H1 (cell line): ENCODE measurements at regions not wholly inside any gene's neighbourhood (a gene's known extent, or its start where the extent isn't known, plus 50 kb on each side); places are given as distances from the start of the nearest gene placed in this dataset.
A peak's percentile ranks its signal among the peaks of the same experiment; 100 is the strongest.

ENCODE experiments used
- CTCF ChIA-PET: fragments of 300-600 bp; sonication (Branson Sonifier 250); formaldehyde crosslinking; loops from one replicate; lab custom pipeline; 2021; ENCODE audit not compliant: partially characterized antibody; lab: Charles Lee
- POLR2A ChIA-PET: fragments of 300-600 bp; sonication (Branson Sonifier 250); formaldehyde crosslinking; loops from one replicate; lab custom pipeline; 2021; ENCODE audit warnings: inconsistent platforms; ENCODE audit not compliant: partially characterized antibody; lab: Charles Lee
- DNase-seq, 2 experiments: peaks; one replicate each; pipeline versions ENCODE4 v3.0.0 to v3.0.0-alpha.2; 2010 to 2022; ENCODE audit warnings: low spot score in 2 of 2, low read depth in 1 of 2, mixed read lengths in 1 of 2
- FAIRE-seq: peaks from 2 replicates; lab custom pipeline; 2011; peaks lifted over from hg19 to GRCh38; lab: Jason Lieb, UNC
- H2AFZ ChIP-seq: 2 replicates; pipeline ENCODE4 v1.8.1; 2012; ENCODE audit warnings: low read length, inconsistent platforms
- H2AK5ac ChIP-seq: 2 replicates; pipeline ENCODE4 v1.6.1; 2013; ENCODE audit warnings: low read depth, low read length
- H2BK120ac ChIP-seq: replicated peaks from 2 replicates; pipeline ENCODE3; 2013; ENCODE audit warnings: low read depth, low read length, inconsistent platforms
- H2BK12ac ChIP-seq: 2 replicates; pipeline ENCODE4 v1.6.1; 2013; ENCODE audit warnings: low read depth, low read length
- H2BK15ac ChIP-seq: 2 replicates; pipeline ENCODE4 v1.6.1; 2013; ENCODE audit warnings: low read length
- H2BK20ac ChIP-seq: 2 replicates; pipeline ENCODE4 v1.6.1; 2013; ENCODE audit warnings: low read length
- H2BK5ac ChIP-seq: 2 replicates; pipeline ENCODE4 v1.6.1; 2013; ENCODE audit warnings: low read depth, low read length
- H3K14ac ChIP-seq: 2 replicates; pipeline ENCODE4 v1.6.1; 2013; ENCODE audit warnings: inconsistent platforms; ENCODE audit not compliant: insufficient read length
- H3K18ac ChIP-seq: 2 replicates; pipeline ENCODE4 v1.6.1; 2013; ENCODE audit warnings: low read length; ENCODE audit errors: extremely low read depth
- H3K23ac ChIP-seq: 2 replicates; pipeline ENCODE4 v1.6.1; 2013; ENCODE audit warnings: inconsistent platforms; ENCODE audit not compliant: insufficient read length
- H3K23me2 ChIP-seq: 2 replicates; pipeline ENCODE4 v1.6.1; 2013; ENCODE audit warnings: low read depth, low read length
- H3K27ac ChIP-seq: 2 replicates; pipeline ENCODE4 v1.6.1; 2011; ENCODE audit warnings: low read depth, low read length, inconsistent platforms
- H3K27me3 ChIP-seq, 4 experiments: replicated peaks in 1 of 4; 1 replicate in 1 of 4; 2 replicates in 3 of 4; pipeline versions ENCODE4 v1.6.1 to v1.8.1; 2011 to 2013; ENCODE audit warnings: low read length in 3 of 4, mild to moderate bottlenecking in 3 of 4, inconsistent platforms in 2 of 4, mixed read lengths in 2 of 4, moderate library complexity in 1 of 4; ENCODE audit not compliant: control insufficient read depth in 3 of 4, insufficient read depth in 3 of 4; ENCODE audit errors: extremely low read depth in 1 of 4
- H3K36me3 ChIP-seq, 4 experiments: 2 replicates each; pipeline versions ENCODE4 v1.6.1 to v1.8.1; 2011 to 2013; ENCODE audit warnings: mild to moderate bottlenecking in 4 of 4, low read length in 3 of 4, moderate library complexity in 2 of 4, control low read depth in 1 of 4, inconsistent platforms in 1 of 4; ENCODE audit not compliant: insufficient read depth in 4 of 4, control insufficient read depth in 2 of 4
- H3K4ac ChIP-seq: replicated peaks from 2 replicates; pipeline ENCODE3; 2013; ENCODE audit warnings: low read length, low read depth, mixed read lengths, inconsistent platforms; ENCODE audit not compliant: insufficient read length
- H3K4me1 ChIP-seq, 4 experiments: replicated peaks in 1 of 4; 1 replicate in 1 of 4; 2 replicates in 3 of 4; pipeline versions ENCODE4 v1.6.1 to v1.8.1; 2011 to 2013; ENCODE audit warnings: low read length in 3 of 4, inconsistent platforms in 2 of 4, mixed read lengths in 1 of 4; ENCODE audit not compliant: insufficient read depth in 4 of 4, control insufficient read depth in 3 of 4
- H3K4me2 ChIP-seq, 2 experiments: 2 replicates each; pipeline versions ENCODE4 v1.6.1 to v1.8.1; 2011 to 2013; ENCODE audit warnings: low read depth in 2 of 2, low read length in 2 of 2, control low read depth in 1 of 2, inconsistent platforms in 1 of 2, mild to moderate bottlenecking in 1 of 2; ENCODE audit not compliant: insufficient read depth in 1 of 2
- H3K4me3 ChIP-seq, 4 experiments: fragments of 200-600, 300-600 bp in 1 of 4; sonication (generic), shearing (Covaris generic), sonication (Bioruptor Twin) in 1 of 4; 2 replicates each; pipeline versions ENCODE4 v1.5.1 to v1.8.1; 2011 to 2016; ENCODE audit warnings: low read length in 4 of 4, low read depth in 3 of 4, control low read depth in 2 of 4, inconsistent platforms in 2 of 4, mild to moderate bottlenecking in 2 of 4, mixed read lengths in 1 of 4, moderate library complexity in 1 of 4; ENCODE audit not compliant: insufficient read depth in 2 of 4; ENCODE audit errors: extremely low read depth in 1 of 4
- H3K56ac ChIP-seq: replicated peaks from 2 replicates; pipeline ENCODE3; 2013; ENCODE audit warnings: low read depth, mild to moderate bottlenecking, mixed read lengths, low read length, inconsistent platforms; ENCODE audit not compliant: insufficient read length
- H3K79me1 ChIP-seq: 2 replicates; pipeline ENCODE4 v1.6.1; 2013; ENCODE audit warnings: low read depth, low read length, control low read depth
- H3K79me2 ChIP-seq, 2 experiments: 2 replicates each; pipeline versions ENCODE4 v1.6.1 to v1.8.1; 2012 to 2013; ENCODE audit warnings: low read length in 2 of 2, mild to moderate bottlenecking in 2 of 2, inconsistent platforms in 1 of 2; ENCODE audit not compliant: insufficient read depth in 2 of 2, control insufficient read depth in 1 of 2
- H3K9ac ChIP-seq, 4 experiments: replicated peaks in 1 of 4; 1 replicate in 1 of 4; 2 replicates in 3 of 4; pipeline versions ENCODE4 v1.6.1 to v1.8.1; 2011 to 2013; ENCODE audit warnings: low read depth in 3 of 4, low read length in 3 of 4, control low read depth in 2 of 4, mild to moderate bottlenecking in 2 of 4, moderate library complexity in 2 of 4, inconsistent platforms in 1 of 4; ENCODE audit errors: extremely low read depth in 1 of 4
- H3K9me3 ChIP-seq, 2 experiments: 2 replicates each; pipeline versions ENCODE4 v1.6.1 to v1.8.1; 2012 to 2013; ENCODE audit warnings: mild to moderate bottlenecking in 2 of 2, moderate library complexity in 2 of 2, control low read depth in 1 of 2, inconsistent platforms in 1 of 2, low read depth in 1 of 2, low read length in 1 of 2, mixed read lengths in 1 of 2; ENCODE audit not compliant: insufficient read depth in 2 of 2
- H4K20me1 ChIP-seq, 2 experiments: replicated peaks in 1 of 2; 2 replicates each; pipeline versions ENCODE3 to v1.8.1; 2011 to 2013; ENCODE audit warnings: inconsistent platforms in 2 of 2, low read length in 2 of 2, mild to moderate bottlenecking in 1 of 2; ENCODE audit not compliant: insufficient read depth in 2 of 2, control insufficient read depth in 1 of 2
- H4K5ac ChIP-seq: 2 replicates; pipeline ENCODE4 v1.6.1; 2013; ENCODE audit warnings: low read length, low read depth, mixed read lengths, inconsistent platforms; ENCODE audit not compliant: insufficient read length
- H4K8ac ChIP-seq: 2 replicates; pipeline ENCODE4 v1.8.0; 2013; ENCODE audit warnings: mild to moderate bottlenecking, moderate library complexity, low read length, inconsistent platforms; ENCODE audit not compliant: insufficient read depth; ENCODE audit errors: extremely low read depth
- H4K91ac ChIP-seq: replicated peaks from 2 replicates; pipeline ENCODE3; 2013; ENCODE audit warnings: low read length, mixed read lengths, inconsistent platforms; ENCODE audit not compliant: insufficient read length
- ASH2L ChIP-seq: fragments of 200-600, 300-600 bp; sonication (generic); IDR thresholded peaks from one replicate; pipeline ENCODE4 v1.7.1; 2017; ENCODE audit warnings: low read length
- BCL11A ChIP-seq, 2 experiments: IDR thresholded peaks; one replicate each; pipeline ENCODE4 v1.6.1; 2011; ENCODE audit warnings: low read depth in 2 of 2, low read length in 2 of 2, mild to moderate bottlenecking in 2 of 2
- CBX5 ChIP-seq: fragments of 300-800, 300-1000 bp; sonication (generic); IDR thresholded peaks from 2 replicates; pipeline ENCODE4 v1.7.1; 2016; ENCODE audit warnings: antibody characterized with exemption, low read length, low read depth
- FOSL1 ChIP-seq: IDR thresholded peaks from 2 replicates; pipeline ENCODE4 v1.6.1; 2011; ENCODE audit warnings: mild to moderate bottlenecking, low read depth, low read length, moderate library complexity; ENCODE audit not compliant: insufficient read depth
- GABPA ChIP-seq: IDR thresholded peaks from 2 replicates; pipeline ENCODE4 v1.6.1; 2011; ENCODE audit warnings: mild to moderate bottlenecking, low read length, moderate library complexity, borderline replicate concordance; ENCODE audit not compliant: insufficient read depth
- HDAC2 ChIP-seq, 2 experiments: fragments of 300-600 bp in 1 of 2; sonication (generic) in 1 of 2; IDR thresholded peaks; 2 replicates each; pipeline ENCODE4 v1.6.1; 2011 to 2012; ENCODE audit warnings: low read depth in 2 of 2, low read length in 2 of 2, mild to moderate bottlenecking in 2 of 2, moderate library complexity in 2 of 2, borderline replicate concordance in 1 of 2, inconsistent platforms in 1 of 2
- JUND ChIP-seq: IDR thresholded peaks from 2 replicates; pipeline ENCODE4 v1.6.1; 2011; ENCODE audit warnings: mild to moderate bottlenecking, improper control_type of control experiment, low read length
- KDM5A ChIP-seq: fragments of 200-600 bp; IDR thresholded peaks from 2 replicates; pipeline ENCODE4 v1.7.1; 2012; ENCODE audit warnings: mild to moderate bottlenecking, low read length, inconsistent platforms, mixed read lengths
- NRF1 ChIP-seq: IDR thresholded peaks from 2 replicates; pipeline ENCODE4 v1.6.1; 2011; ENCODE audit warnings: mild to moderate bottlenecking, low read depth, low read length, improper control_type of control experiment
- POLR2AphosphoS5 ChIP-seq: IDR thresholded peaks from 2 replicates; pipeline ENCODE4 v1.6.1; 2011; ENCODE audit warnings: low read depth, low read length
- RAD21 ChIP-seq, 2 experiments: IDR thresholded peaks in 1 of 2; conservative IDR thresholded peaks in 1 of 2; 2 replicates each; pipeline ENCODE4 v1.6.1; 2011; ENCODE audit warnings: low read depth in 2 of 2, low read length in 2 of 2, improper control_type of control experiment in 1 of 2, inconsistent platforms in 1 of 2, mild to moderate bottlenecking in 1 of 2, moderate library complexity in 1 of 2
- RBBP5 ChIP-seq: IDR thresholded peaks from 2 replicates; pipeline ENCODE4 v1.7.1; 2012; ENCODE audit warnings: low read depth, mild to moderate bottlenecking, inconsistent platforms, low read length, moderate library complexity, borderline replicate concordance
- SIRT6 ChIP-seq: IDR thresholded peaks from one replicate; pipeline ENCODE4 v1.7.1; 2012; ENCODE audit warnings: low read length, inconsistent platforms
- SIX5 ChIP-seq: IDR thresholded peaks from 2 replicates; pipeline ENCODE4 v1.6.1; 2011; ENCODE audit warnings: mild to moderate bottlenecking, low read depth, low read length
- SUZ12 ChIP-seq: fragments of 200-600 bp; sonication (generic); IDR thresholded peaks from 2 replicates; pipeline ENCODE4 v1.6.1; 2012; ENCODE audit warnings: mild to moderate bottlenecking, inconsistent platforms, low read length, moderate library complexity, mixed read lengths
- TBP ChIP-seq: IDR thresholded peaks from 2 replicates; pipeline ENCODE4 v1.6.1; 2011; ENCODE audit warnings: low read depth, low read length, improper control_type of control experiment
- WGBS, 2 experiments: shearing (Covaris generic) in 1 of 2; methylation state at CpG; one replicate each; pipeline versions ENCODE4 v1.1.6 to v1.1.7; 2013 to 2015; ENCODE audit warnings: low lambda C conversion rate in 2 of 2, mixed read lengths in 2 of 2, inconsistent platforms in 1 of 2, low coverage in 1 of 2, missing lambda C conversion rate in 1 of 2; ENCODE audit not compliant: insufficient replicate concordance in 2 of 2, insufficient coverage in 1 of 2, insufficient read length in 1 of 2; ENCODE audit errors: extremely low coverage in 1 of 2, missing lambda C conversion rate in 1 of 2; 5-methylcytosine and 5-hydroxymethylcytosine counted together

GRCh38 chr2:109721626-109722025, 72.5 kb upstream of the RGPD5 start:
- Histone ChIP-seq H4K20me1 (no peaks in the 10 kb centered on the region), H3K27me3 (no peaks in the 10 kb centered on the region), H3K14ac (no peak overlapping the region), H2BK15ac (no peak overlapping the region), H3K18ac (no peak overlapping the region), H4K8ac (no peak overlapping the region), H2AFZ (no peak overlapping the region), H2BK5ac (no peak overlapping the region), H2BK120ac (no peak overlapping the region), H3K23ac (no peak overlapping the region), H2AK5ac (no peak overlapping the region), H3K9ac (no peak overlapping the region), H3K23me2 (no peaks in the 10 kb centered on the region), H3K79me1 (no peaks in the 10 kb centered on the region), H2BK12ac (no peak overlapping the region), H3K36me3 (no peaks in the 10 kb centered on the region), H3K27ac (no peak overlapping the region), H3K9me3 (no peaks in the 10 kb centered on the region), H3K79me2 (no peaks in the 10 kb centered on the region), H3K4me1 (no peaks in the 10 kb centered on the region), H4K91ac (no peak overlapping the region), H4K5ac (no peak overlapping the region), H3K4me2 (no peak overlapping the region), H3K4me3 (no peak overlapping the region), H3K4ac (no peak overlapping the region), H2BK20ac (no peak overlapping the region), H3K56ac (no peak overlapping the region)
- ChIA-PET POLR2A (no interaction called here), CTCF (interaction anchor here (1.2 to 2.4 kb wide), 2 partner anchors 175 to 498 kb away, joined by 3 to 14 read pairs; no protein-coding TSS in a partner anchor)
- FAIRE-seq (no peak), DNase-seq (peak in 1 of 2 experiments; percentile 23)
- 91% methylated on average over 8 of the region's 8 CpGs; no CpG with 5 or more reads in 1 of the 2 experiments for WGBS, 2 experiments
- no peak for TF ChIP-seq TBP
- no peak for TF ChIP-seq POLR2AphosphoS5
- no peak for TF ChIP-seq CBX5
- TF ChIP-seq SUZ12 = no peak
- TF ChIP-seq RBBP5 = no peak
- TF ChIP-seq NRF1 = no peak
- TF ChIP-seq JUND = no peak
- TF ChIP-seq FOSL1 = no peak
- TF ChIP-seq GABPA = no peak
- TF ChIP-seq SIRT6 = no peak
- TF ChIP-seq SIX5 = no peak
- TF ChIP-seq KDM5A = no peak
- no peak for TF ChIP-seq BCL11A (IDR thresholded peaks at IDR 0.05; ENCODE audit: low read depth in 2 of 2, low read length in 2 of 2)
- no peak for TF ChIP-seq ASH2L
- TF ChIP-seq RAD21 (IDR thresholded peaks at IDR 0.05 in 1 of 2, conservative IDR thresholded peaks at IDR 0.05 in 1 of 2; ENCODE audit: low read depth in 2 of 2, low read length in 2 of 2) = no peak
- TF ChIP-seq HDAC2 (IDR thresholded peaks at IDR 0.05; ENCODE audit: borderline replicate concordance in 1 of 2, low read depth in 2 of 2, low read length in 2 of 2) = no peak
